Right ventricle myocardium inferior (tissue), 1 donor: ENCODE measurements at regions not wholly inside any gene's neighbourhood (a gene's known extent, or its start where the extent isn't known, plus 50 kb on each side); places are given as distances from the start of the nearest gene placed in this dataset.
"Not testable (repeated sequence)": the region's sequence is repeated elsewhere in the genome, so short reads cannot be mapped to it uniquely, and the experiment has no call there.

ENCODE experiments used
- ATAC-seq: fragments of 200-7000 bp; cut with Tn5 transposase; one replicate; pipeline ENCODE4 v1.9.1; 2020; ENCODE audit warnings: mild to moderate bottlenecking, moderate library complexity
- DNase-seq: peaks from one replicate; pipeline ENCODE4 v3.0.0; 2021; ENCODE audit errors: missing footprints
- intact Hi-C: fragments of 100-400 bp; cut with DNase I; formaldehyde crosslinking; loops from one replicate; pipeline ENCODE4 v1.11.0; 2022
- donor health status: DM: no; HTN: yes; CAD: no; lungs with severe emphysema.

GRCh38 chr16:32947336-32947735 is 246.7 kb upstream of the TP53TG3C start:
- intact Hi-C loops, ATAC-seq: not testable (repeated sequence)
- peak; percentile 51 for DNase-seq

DNA sequence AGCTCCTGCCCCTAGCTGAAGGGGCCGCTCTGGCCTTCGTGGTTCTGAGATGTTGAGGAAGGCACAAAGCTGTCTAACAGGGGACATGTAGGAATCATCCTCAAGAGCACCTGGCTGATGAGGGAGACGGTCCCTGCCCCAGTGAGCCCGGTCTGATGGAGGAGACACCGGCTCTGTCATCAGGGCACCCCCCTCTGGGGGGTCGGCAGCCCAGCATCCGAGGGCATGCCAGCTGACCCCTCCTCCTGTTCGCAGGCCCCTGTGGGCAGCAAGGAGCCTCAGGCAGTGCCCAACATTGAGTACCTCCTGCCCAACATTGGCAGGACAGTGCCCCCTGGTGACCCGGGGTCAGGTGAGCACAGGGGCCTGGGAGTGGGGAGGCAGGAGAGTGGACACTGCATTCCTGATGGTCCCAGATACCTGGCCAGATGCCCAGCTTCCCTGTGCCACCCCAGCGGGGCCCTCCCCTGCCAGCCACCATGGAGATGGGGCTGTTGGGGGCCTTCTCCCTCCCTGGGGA is 247.9 kb upstream of the TP53TG3C start:
- peak; percentile 33 for DNase-seq
- intact Hi-C loops = not testable (repeated sequence)

GRCh38 chr16:32945311-32945710 is 248.7 kb upstream of the TP53TG3C start:
- ATAC-seq, intact Hi-C loops: not testable (repeated sequence)
- peak; percentile 41 for DNase-seq

More for the DNA sequence above, 247.9 kb upstream of the TP53TG3C start:
- ATAC-seq = not testable (repeated sequence)

- DNase-seq, ATAC-seq, intact Hi-C loops: not testable (repeated sequence)
Measured at GRCh38 chr16:32939845-32940244, 254.2 kb upstream of the TP53TG3C start.

DNA sequence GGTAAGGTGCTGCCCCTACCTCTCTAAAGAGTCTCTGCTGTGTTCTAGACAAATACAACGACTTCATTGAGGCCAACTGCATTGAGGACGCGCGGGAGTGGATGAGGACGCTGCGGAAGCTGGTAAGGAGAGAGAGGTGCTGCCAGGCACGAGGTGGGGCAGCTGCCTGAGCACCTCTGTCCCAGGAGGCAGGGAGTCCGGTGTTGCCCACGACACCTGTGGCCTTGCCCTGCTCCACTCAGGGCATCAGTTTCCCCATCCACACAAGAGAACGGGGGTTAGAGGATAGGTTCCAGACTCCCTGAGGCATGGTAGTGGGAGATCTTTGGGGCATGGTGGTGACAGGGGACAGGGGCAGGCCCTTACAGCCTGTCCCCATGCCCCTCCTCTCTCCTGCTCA is 256.1 kb upstream of the TP53TG3C start:
- intact Hi-C loops, ATAC-seq, DNase-seq: not testable (repeated sequence)

DNA sequence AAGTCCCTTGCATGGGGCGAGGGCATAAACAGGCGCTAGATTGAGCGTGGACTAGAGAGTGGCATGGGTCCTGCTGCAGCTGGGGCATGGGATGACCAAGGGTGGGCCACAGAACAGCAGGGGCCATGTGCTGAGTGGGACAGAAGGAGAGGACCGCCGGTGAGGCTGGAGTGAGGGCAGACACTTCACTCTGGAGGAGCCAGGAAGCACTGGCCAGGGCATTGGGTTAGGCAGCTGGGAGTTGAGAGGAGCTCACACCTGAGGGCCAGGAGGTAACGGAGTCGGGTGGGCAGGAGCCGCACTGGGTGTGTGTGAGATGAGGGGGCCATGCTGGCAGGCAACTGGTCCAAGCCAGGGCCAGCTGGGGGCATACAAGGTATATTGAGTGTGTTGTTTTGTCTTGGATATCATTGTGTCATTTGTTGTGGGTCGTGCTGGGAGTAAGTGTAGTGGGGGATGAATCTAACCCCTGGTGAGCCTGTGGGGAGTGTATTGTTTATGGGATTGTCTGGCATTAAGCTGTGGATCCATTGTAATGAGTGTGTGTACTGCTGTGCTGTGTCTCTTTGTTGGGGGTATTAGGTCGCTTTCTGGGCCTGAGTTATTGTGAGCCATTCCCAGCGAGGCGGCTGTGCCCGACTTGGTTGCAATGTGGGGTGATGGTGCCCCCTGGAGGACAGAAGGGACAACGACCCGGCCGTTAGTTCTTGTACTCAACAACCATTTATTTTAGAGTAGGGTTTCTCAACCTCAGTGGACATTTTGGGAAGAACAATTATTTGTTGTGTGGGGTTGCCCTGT is 256.5 kb upstream of the TP53TG3 start:
- intact Hi-C loops, DNase-seq: not testable (repeated sequence)
- peak; percentile 31 for ATAC-seq

DNA sequence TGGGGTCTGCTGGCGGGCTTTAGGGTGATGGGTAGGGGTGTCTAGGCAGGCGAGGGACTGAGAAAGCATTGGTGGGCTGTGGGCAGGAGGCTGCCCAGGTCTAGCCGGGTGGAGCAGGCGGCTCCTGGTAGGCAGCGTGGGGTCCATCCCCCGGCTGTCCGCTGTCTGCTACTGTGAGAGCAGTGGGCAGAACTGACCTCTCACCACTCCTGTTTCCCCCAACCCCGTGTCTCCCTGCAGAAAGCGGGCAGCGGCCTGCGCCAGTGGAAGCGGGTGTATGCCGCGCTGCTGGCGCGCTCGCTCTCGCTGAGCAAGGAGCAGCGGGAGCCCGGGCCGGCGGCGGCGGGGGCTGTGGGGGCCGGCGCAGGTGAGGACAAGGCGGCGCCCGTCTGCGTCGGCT is 249.2 kb upstream of the TP53TG3 start:
- intact Hi-C loops, DNase-seq, ATAC-seq: not testable (repeated sequence)

DNA sequence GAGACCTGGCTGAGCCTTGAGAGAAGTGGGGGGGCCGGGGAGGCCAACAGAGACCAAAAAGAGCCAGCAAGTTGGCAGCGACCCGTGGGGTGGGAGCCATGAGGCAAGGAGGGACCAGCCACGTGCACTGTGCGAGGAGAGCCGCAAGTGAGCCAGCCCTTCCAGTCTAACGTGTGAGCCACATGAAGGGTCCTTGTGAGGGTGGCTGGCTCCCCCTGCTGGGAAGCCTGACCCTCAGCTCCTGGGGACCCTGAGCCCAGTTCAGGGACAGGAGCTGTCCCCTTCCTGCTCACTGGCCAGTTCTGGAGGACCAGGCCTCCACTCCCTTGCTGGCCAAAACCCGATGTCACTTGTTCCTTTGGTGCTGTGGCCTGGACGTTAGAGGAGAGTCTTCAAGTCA is 246.6 kb upstream of the TP53TG3 start:
- not testable (repeated sequence) for ATAC-seq

DNA sequence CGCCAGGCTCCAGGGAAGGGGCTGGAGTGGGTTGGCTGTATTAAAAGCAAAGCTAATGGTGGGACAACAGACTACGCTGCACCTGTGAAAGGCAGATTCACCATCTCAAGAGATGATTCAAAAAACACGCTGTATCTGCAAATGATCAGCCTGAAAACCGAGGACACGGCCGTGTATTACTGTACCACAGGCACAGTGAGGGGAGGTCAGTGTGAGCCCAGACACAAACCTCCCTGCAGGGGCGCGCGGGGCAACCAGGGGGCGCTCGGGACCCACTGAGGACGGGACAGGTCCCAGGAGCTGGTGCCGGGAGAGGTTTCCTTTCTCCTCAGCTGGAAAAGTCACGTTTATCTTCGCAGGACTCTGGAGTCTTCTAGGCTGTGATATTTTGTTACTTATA is 239.4 kb upstream of the TP53TG3 start:
- intact Hi-C loops, ATAC-seq, DNase-seq: not testable (repeated sequence)

More for the DNA sequence above, 246.6 kb upstream of the TP53TG3 start:
- DNase-seq, intact Hi-C loops: not testable (repeated sequence)

DNA sequence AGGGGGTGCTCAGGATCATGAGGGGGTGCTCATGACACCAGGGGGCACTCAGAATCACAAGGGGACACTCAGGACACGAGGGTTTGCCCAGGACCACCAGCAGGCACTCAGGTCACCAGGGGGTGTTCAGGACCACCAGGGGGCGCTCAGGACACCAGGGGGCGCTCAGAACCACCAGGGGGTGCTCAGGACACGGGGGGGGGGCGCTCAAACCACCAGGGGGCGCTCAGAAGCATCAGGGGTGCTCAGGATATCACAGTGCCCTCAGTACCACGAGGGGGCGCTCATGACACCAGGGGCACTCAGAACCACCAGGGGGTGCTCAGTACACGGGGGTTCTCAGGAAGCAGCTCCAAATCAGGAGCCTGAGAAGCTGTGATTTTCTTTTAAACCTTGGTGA is 221.8 kb upstream of the TP53TG3 start:
- DNase-seq, intact Hi-C loops, ATAC-seq: not testable (repeated sequence)

- ATAC-seq, intact Hi-C loops, DNase-seq: not testable (repeated sequence)
Measured at GRCh38 chr16:32885392-32885791, 209.4 kb upstream of the TP53TG3 start.

- intact Hi-C loops, DNase-seq, ATAC-seq: not testable (repeated sequence)
Measured at GRCh38 chr16:32884556-32884955, 208.6 kb upstream of the TP53TG3 start.

GRCh38 chr16:32882328-32882857 is 206.4 kb upstream of the TP53TG3 start:
- peak; percentile 93 for ATAC-seq
- intact Hi-C loops, DNase-seq: not testable (repeated sequence)

DNA sequence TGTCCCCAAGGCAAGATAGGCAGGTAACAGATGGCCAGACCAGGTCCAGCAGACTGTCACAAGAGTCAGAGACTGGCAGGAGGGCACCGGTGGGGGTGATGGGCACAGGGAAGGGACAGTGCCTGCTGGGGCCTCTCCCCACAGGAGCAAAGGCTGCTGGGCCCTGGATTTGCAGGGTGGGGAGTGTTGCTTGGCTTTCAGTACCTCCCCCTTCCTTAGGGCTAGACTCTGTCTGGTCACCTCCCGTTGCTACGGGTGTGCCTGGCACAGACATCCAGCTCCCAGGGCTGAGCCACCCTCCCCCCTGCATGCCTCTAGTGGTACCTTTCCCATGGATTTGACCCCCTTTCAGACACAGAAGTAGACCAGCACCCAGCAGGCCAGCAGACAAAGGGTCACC is 205.7 kb upstream of the TP53TG3 start:
- DNase-seq, intact Hi-C loops: not testable (repeated sequence)
- peak; percentile 28 for ATAC-seq

- DNase-seq, intact Hi-C loops, ATAC-seq: not testable (repeated sequence)
Measured at GRCh38 chr16:32880009-32880408, 204.0 kb upstream of the TP53TG3 start.

DNA sequence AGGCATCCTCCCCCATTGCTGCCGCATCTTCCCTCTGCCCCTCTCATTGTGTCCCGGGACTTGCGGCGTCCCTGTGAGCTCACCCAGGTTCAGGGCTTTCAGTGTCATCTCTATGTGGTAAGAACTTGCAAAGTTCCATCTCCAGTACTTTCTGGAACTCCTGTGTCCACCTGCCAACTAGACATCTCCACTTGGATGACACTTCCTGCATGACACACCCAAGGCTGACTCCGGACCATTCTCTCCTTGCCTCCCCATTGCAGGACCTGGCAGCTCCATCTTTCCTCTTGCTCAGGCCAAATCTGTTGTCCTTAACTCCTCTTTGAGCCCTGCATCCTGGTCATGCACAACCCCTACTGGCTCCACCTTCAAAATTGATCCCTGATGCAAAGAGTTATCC is 200.8 kb upstream of the TP53TG3 start:
- ATAC-seq, intact Hi-C loops, DNase-seq: not testable (repeated sequence)

- peak; percentile 79 for ATAC-seq
- DNase-seq, intact Hi-C loops: not testable (repeated sequence)
Measured at GRCh38 chr16:32873783-32874182, 197.8 kb upstream of the TP53TG3 start.

DNA sequence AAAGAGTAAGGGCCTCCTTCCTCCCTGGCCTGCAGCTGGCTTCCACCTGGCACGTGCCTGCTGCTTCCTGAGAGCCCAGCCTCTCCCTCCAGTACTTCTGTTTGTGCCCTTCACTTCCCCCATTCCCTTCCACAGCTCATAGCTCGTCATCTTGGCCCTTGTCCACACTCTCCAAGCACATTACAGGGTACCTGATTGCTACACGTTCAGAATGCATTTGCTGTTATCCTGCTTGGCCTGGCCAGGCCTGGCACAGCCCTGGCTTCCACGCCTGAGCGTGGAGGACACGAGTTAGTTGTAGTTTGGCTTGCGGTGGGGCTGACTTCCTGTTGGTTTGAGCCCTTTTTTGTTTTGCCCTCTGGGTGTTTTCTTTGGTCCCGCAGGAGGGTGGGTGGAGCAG is 197.2 kb upstream of the TP53TG3 start:
- peak; percentile 49 for ATAC-seq
- intact Hi-C loops = not testable (repeated sequence)

GRCh38 chr16:32870628-32871027 is 194.7 kb upstream of the TP53TG3 start:
- intact Hi-C loops, DNase-seq: not testable (repeated sequence)
- peak; percentile 63 for ATAC-seq

More for the DNA sequence above, 197.2 kb upstream of the TP53TG3 start:
- not testable (repeated sequence) for DNase-seq
